Peyer's patch (tissue), 4 donors: ENCODE measurements at regions not wholly inside any gene's neighbourhood (a gene's known extent, or its start where the extent isn't known, plus 50 kb on each side); places are given as distances from the start of the nearest gene placed in this dataset.
"Not testable (repeated sequence)": the region's sequence is repeated elsewhere in the genome, so short reads cannot be mapped to it uniquely, and the experiment has no call there.

Experiments
- CTCF ChIP-seq, 6 experiments: fragments of 450-650 bp in 4 of 6; fragments of 200-600 bp in 2 of 6; sonication (generic) in 1 of 6; IDR thresholded peaks; one replicate each; pipeline ENCODE4 v1.5.1; 2017 to 2019; ENCODE audit warnings: antibody characterized with exemption in 6 of 6, mild to moderate bottlenecking in 3 of 6, moderate library complexity in 1 of 6
- POLR2A ChIP-seq, 2 donors: fragments of 450-650 bp; IDR thresholded peaks; one replicate each; pipeline ENCODE4 v1.5.1; 2017; ENCODE audit warnings: antibody characterized with exemption in 2 of 2, mild to moderate bottlenecking in 2 of 2, moderate library complexity in 2 of 2

GRCh38 chr18:2166876-2167275 lies 404.4 kb downstream of the METTL4 start:
- not testable (repeated sequence) for TF ChIP-seq CTCF, POLR2A (IDR thresholded peaks at IDR 0.05)
